CD4-positive, alpha-beta T cell treated with Interleukin-17A for 4 hours (primary cell): ENCODE measurements at regions not wholly inside any gene's neighbourhood (a gene's known extent, or its start where the extent isn't known, plus 50 kb on each side); places are given as distances from the start of the nearest gene placed in this dataset.
"Not testable (repeated sequence)": the region's sequence is repeated elsewhere in the genome, so short reads cannot be mapped to it uniquely, and the experiment has no call there.

Experiments used
- DNase-seq: peaks from one replicate; pipeline ENCODE4 v3.0.0-alpha.2; 2020; ENCODE audit warnings: mixed read lengths

DNA sequence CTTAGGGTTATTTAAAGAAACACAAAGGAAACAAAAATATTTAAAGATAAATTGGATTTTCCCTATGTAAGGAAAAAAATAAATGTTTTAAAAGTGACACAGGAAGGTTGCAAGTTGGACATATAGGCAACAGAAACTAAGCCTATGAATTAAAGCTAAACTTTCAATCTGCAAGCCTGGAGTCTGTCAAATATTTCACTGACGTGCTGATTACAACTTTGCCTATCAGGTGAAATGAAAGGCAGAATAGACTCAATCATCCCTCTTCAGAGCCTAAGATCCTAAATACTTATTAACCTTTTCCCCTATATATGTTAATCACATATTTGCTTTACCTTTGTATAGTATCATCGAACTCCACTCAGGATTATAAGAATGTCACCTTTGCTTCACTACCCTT, 1068.0 kb upstream of the ALCAM start:
- DNase-seq, result no peak

- no peak for DNase-seq
These were observed 1050.6 kb upstream of the ALCAM start for GRCh38 chr3:104316118-104316517.

GRCh38 chr3:104323226-104323625, 1043.5 kb upstream of the ALCAM start:
- DNase-seq, result no peak

DNA sequence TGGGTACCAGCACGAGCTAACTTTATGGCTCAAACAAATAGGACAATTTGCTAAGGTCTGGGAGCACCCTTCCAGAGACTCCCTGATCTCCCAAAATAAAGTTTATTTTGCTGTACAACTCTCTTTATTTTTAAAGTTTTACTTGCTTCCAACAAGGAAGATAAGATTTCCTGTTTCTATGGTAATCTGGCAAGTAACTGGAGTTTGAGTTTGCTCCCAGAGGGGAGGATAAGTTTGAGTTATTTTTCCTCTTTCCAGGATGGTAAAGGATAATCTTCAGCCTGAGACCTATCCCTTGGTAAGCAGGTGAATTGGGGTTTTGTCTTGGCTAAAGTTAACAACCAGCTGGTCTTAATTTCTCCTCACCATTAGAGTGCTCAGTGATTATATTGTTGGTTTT, 1019.4 kb upstream of the ALCAM start:
- no peak for DNase-seq

- DNase-seq, result no peak
These were observed 1016.9 kb upstream of the ALCAM start for GRCh38 chr3:104349836-104350235.

GRCh38 chr3:104353951-104354350, 1012.8 kb upstream of the ALCAM start:
- no peak for DNase-seq

DNA sequence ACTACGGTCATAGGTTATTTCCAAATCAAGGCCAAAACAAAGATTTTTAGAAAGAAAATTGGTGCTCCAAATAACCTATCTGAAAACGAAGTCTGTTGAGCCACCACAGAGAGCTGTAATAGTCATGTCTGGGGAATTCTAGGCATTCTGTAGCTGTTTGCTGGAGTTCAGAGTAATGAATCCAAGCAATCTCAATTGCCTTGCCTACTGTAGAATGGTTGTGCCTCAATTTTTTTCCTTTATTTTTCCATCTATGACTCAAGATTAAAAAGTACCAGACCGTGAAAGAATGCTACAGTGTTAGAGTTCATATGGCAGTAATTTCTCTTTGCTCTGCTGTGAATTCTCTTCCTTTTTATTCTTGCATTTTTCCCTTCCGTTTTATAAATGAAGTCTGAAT, 1007.2 kb upstream of the ALCAM start:
- no peak for DNase-seq

GRCh38 chr3:104360038-104360437, 1006.7 kb upstream of the ALCAM start:
- no peak for DNase-seq

GRCh38 chr3:104361748-104362147, 1005.0 kb upstream of the ALCAM start:
- not testable (repeated sequence) for DNase-seq

DNA sequence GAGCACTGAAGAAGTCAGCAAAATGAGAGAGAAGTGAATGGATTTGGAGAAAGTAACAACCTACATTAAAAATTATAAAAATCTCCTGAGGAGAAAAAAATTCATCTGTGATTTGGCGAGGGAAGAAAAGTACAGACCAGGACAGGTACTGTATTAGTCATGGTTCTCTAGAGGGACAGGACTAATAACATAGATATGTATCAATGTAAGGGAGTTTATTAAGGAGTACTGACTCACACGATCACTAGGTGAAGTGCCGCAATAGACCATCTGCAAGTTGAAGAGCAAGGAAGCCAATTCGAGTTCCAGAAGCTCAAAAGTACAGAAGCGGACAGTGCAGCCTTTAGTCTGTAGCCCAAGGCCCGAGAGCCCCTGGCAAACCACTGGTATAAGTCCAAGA, 1004.4 kb upstream of the ALCAM start:
- no peak for DNase-seq

DNA sequence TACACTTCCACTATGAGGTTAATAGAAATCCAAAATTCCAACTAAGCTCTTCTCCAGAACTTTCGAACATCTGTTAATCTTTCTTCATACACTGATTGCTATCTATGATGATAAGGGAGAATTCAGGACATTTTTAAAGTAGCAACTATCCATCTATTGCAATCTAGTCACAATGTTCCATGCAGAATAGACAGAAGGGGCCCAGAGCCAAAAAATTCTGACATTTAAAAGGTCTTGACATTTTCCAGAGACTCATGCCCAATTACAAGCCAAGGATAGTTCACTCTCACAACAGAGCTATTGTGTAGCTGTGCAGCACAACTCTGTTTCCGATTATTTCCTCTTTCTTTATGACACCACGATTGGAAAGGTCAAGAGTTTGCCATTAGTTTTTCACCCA, 999.7 kb upstream of the ALCAM start:
- no peak for DNase-seq

GRCh38 chr3:104368760-104369159, 997.9 kb upstream of the ALCAM start:
- no peak for DNase-seq

DNA sequence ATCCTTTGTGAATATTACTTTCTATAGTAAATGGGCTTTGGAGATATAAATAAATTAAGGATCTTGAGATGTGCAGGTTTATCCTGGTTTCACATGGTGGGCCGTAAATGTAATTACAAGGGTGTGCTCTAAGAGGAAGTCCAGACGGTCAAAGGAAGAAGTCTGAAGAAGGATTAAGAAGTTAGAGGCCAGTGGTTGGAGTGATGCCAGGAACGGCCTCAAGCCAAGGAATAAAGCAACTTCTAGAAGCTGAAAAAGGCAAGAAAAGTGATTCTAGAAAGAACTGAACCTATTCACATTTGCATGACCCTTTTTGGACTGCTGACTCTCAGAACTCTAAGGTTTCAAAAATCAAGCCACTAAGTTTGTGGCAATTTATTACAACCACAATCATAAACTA, 981.3 kb upstream of the ALCAM start:
- no peak for DNase-seq

- DNase-seq, result no peak
These were observed 978.1 kb upstream of the ALCAM start for GRCh38 chr3:104388619-104389018.

- no peak for DNase-seq
These were observed 974.4 kb upstream of the ALCAM start for GRCh38 chr3:104392327-104392726.

GRCh38 chr3:104396974-104397669, 969.6 kb upstream of the ALCAM start:
- DNase-seq, result no peak

DNA sequence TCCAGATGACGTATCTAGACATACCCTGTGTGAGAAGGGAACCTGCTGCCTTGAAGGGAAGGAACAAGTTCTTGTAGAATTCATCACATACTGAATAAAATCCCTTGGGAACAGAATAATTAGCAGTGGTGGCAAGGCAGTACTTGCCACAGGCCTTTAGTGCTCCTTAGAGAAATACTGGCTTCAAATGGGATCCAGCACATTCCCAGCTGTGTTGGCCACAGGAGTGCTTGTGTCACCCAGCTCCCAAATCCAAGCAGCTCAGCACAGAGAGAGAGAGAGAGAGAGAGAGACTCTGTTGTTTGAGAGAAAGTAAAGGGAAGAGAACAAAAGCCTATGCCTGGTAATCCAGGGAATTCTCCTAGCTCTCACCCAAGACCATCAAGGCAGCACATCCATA, 969.0 kb upstream of the ALCAM start:
- no peak for DNase-seq

DNA sequence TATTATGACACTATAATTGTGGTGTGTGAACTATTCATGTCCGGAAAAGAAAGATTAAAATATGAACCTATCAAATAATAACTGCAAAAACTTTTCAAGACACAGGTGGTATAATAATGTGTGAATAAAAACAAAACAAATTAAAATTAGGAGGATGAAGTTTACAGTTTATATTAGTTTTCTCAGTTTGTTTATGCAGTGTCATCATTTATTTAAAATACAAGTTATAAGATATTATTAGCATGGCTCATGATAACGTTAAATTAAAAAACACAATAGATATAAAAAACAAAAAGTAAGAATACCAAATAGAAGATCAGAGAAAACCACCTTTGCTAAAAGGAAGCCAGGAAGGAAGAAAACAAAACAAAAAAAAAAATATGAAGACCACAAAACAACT, 963.8 kb upstream of the ALCAM start:
- no peak for DNase-seq

DNA sequence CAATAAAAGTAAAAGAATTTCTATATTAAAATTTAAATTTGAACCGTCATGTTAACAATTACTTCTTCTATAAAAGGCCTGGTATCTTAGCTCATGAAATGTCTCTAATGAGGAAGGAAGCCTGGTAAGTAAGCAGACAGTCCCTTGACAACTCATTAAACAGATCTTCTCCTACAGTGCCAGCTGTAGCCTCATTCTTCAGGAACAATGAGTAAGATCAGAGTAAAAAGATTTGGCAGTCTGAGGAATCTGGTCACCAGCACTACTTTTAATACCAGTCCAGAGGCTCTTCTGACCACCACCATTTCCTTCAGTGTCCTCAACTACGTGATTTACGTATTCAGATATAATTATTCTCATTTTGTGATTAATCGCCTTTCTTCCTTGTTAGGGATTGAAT, 955.0 kb upstream of the ALCAM start:
- DNase-seq, result no peak

DNA sequence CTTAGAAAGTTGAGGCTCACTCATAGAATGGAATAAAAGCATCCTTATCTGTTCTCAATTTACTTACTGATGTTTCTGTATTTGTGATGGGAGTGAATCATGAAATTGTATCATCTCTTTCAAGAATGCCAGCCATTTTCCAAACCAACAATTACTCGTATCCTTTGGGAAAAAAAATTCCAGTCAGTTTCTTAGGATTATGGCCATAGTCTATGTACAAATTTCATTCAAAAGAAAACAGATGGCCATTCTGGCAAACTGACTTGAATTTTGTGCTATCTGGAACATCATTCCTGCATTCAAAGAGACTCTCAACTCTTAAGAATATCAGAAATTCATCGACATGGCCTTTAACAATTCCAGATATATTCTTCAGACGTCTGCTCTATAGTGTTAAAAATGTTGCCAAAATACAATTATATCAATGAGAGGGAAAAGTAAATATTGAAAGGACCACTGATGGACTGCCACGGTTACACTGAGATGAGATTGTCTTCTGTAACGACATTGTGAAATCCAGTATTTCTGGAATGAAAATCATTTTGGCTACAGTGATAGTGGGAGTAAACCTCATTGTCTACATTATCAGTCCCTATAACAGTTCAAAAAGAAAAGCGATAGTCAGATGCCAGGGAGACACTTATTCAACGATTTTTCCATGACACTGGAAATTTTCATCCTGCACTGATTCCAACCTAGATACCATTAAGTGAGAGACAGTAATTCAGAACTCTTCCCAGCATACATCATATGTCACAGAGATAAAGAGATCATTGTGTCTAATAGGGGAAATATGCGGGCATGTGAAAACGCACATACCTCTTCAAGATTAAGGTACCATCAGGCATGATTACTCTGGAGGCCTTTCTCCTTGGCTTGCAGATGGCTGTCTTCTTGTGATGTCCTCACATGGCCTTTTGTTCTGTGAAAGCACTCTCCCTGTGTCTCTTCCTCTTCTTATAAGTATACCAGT, 953.8 kb upstream of the ALCAM start:
- no peak for DNase-seq

GRCh38 chr3:104428337-104428925, 938.3 kb upstream of the ALCAM start:
- no peak for DNase-seq

- DNase-seq, result no peak
These were observed 937.0 kb upstream of the ALCAM start for GRCh38 chr3:104429727-104430126.

- no peak for DNase-seq
These were observed 930.2 kb upstream of the ALCAM start for GRCh38 chr3:104436506-104436905.
